Spinal cord (tissue), 9 donors: ENCODE measurements at regions not wholly inside any gene's neighbourhood (a gene's known extent, or its start where the extent isn't known, plus 50 kb on each side); places are given as distances from the start of the nearest gene placed in this dataset.
A peak's percentile ranks its signal among the peaks of the same experiment; 100 is the strongest.

Experiments
- DNase-seq, 6 donors: peaks; one replicate each; pipeline versions ENCODE4 v3.0.0 to v3.0.0-alpha.2; 2013 to 2015; ENCODE audit warnings: low spot score in 6 of 6, low read depth in 4 of 6
- H3K27ac ChIP-seq: one replicate; pipeline ENCODE4 v1.5.1; 2013; ENCODE audit warnings: low read depth, low read length, control low read depth
- H3K27me3 ChIP-seq: one replicate; pipeline ENCODE4 v1.6.1; 2013; ENCODE audit warnings: low read length; ENCODE audit not compliant: control insufficient read depth, insufficient read depth
- H3K36me3 ChIP-seq: one replicate; pipeline ENCODE4 v1.6.1; 2013; ENCODE audit warnings: low read length; ENCODE audit not compliant: control insufficient read depth, insufficient read depth
- H3K4me1 ChIP-seq: one replicate; pipeline ENCODE4 v1.6.1; 2013; ENCODE audit warnings: low read length; ENCODE audit not compliant: control insufficient read depth, insufficient read depth
- H3K4me3 ChIP-seq: one replicate; pipeline ENCODE4 v1.5.1; 2013; ENCODE audit warnings: low read depth, low read length, control low read depth
- H3K9me3 ChIP-seq: one replicate; pipeline ENCODE4 v1.6.1; 2013; ENCODE audit warnings: low read length; ENCODE audit not compliant: control insufficient read depth, insufficient read depth
- WGBS: methylation state at CpG from one replicate; pipeline ENCODE4 v1.1.5; 2013; ENCODE audit warnings: missing lambda C conversion rate; ENCODE audit not compliant: insufficient coverage; 5-methylcytosine and 5-hydroxymethylcytosine counted together
- donor health status: healthy.

DNA sequence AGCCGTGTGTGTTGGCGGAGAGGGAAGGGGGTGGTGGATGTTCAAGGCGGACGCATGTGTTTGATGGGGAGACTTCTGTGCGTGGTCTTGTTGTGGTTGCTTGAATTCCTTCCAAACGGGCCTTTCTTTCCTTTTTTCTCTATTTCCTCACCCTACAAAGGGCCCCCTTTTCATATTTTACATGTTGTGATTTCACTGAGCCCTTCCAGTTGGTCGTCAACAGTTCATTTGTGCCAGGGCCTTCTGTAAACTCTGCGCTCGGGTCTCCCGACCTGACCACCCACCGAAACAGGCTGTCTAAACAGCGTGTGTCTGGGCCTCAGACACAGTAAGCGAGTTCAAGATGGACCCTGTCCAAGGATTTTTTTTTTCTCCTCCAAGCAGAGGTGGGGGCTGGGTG lies 228.4 kb downstream of the IRF8 start:
- Histone ChIP-seq H3K9me3 (no peaks in the 10 kb centered on the region), H3K36me3 (no peaks in the 10 kb centered on the region), H3K27ac (no peak overlapping the region), H3K4me3 (no peak overlapping the region), H3K4me1 (peaks cover 4% of the 10 kb centered on the region), H3K27me3 (peaks cover 2% of the 10 kb centered on the region)
- DNase-seq: peak in 1 of 6 donors; percentile 21
- WGBS: 37% methylated on average over 7 of the region's 13 CpGs

DNA sequence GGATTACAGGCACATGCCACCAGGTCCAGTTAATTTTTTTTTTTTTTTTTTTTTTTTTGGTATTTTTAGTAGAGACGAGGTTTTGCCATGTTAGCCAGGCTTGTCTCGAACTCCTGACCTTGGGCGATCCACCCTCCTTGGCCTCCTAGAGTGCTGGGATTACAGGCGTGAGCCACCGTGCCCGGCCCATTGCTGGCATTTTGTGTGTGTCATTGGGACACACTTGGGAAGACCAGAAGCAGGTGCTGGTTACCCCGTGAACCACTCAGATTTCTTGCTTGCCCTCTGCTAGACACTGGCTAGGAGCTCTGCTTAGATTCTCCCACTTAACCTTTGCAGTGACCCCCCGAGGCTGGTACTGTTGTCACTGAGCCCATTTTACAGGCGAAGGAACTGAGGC lies 229.3 kb downstream of the IRF8 start:
- H3K4me3 ChIP-seq: no peak overlapping the region
- H3K27me3 ChIP-seq: peaks cover 2% of the 10 kb centered on the region
- 95% methylated on average over 9 of the region's 9 CpGs for WGBS
- peaks cover 4% of the 10 kb centered on the region for H3K4me1 ChIP-seq
- DNase-seq: no peak
- no peaks in the 10 kb centered on the region for H3K9me3 ChIP-seq
- no peaks in the 10 kb centered on the region for H3K36me3 ChIP-seq
- H3K27ac ChIP-seq: no peak overlapping the region

DNA sequence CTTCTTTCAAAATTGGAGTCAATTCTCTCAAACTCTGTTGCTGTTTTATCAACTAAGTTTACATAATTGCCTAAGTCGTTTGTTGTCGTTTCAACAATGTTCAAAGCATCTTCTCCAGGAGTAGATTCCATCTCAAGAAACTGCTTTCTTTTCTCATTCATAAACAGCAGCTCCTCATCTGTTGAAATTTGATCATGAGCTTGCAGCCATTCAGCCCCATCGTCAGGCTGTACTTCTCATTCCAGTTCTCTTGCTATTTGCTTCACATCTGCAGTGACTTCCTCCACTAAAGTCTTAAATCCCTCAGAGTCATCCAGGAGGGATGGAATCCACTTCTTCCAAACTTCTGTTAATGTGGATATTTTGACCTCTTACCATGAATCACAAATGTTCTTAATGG lies 230.6 kb downstream of the IRF8 start:
- Histone ChIP-seq H3K27me3 (peaks cover 2% of the 10 kb centered on the region), H3K4me1 (peaks cover 4% of the 10 kb centered on the region), H3K36me3 (no peaks in the 10 kb centered on the region), H3K9me3 (no peaks in the 10 kb centered on the region), H3K4me3 (no peak overlapping the region), H3K27ac (no peak overlapping the region)
- 21% methylated on average over 2 of the region's 3 CpGs for WGBS
- DNase-seq: no peak

DNA sequence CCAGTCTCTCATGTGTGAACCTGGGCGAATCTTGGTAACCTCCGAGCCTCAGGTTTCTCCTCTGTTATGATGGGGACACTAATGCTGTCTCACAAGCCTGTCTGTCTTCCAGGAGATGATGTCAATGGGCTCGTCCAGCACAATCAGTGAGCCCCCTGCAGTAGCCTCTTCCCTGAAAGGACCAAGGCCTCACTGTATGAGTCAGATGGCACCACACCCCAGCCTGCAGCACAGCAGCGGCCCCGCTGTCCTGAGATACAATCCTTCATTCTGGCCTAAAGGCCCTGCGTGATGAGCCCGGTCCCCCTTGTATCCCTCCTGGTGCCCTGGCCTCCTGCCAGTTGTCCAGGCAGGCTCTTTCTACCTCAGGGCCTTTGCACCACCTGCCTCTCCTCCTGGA lies 234.4 kb downstream of the IRF8 start:
- DNase-seq: no peak

DNA sequence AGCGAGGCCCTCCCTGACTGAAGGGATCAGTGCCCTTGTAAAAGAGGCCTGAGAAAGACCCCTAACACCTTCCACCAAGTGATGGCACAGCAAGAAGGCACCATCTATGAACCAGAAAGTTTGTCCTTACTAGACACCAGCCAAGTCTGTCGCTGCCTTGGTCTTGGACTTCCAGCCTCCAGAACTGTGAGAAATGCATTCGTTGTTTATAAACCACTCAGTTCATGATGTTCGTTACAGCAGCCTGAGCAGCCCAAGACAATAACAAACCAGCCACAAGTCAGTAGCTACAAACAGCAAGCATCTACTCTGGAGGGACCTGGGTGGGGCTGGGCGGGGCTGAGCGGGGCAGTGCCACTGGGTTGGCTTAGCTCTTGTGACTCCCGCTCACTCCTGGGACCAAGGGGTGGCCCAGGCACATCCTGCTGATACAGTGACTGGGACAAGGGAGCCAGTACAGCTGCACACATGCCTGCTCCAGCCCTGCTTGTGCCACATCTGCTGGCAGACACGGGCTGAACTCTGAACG lies 234.9 kb downstream of the IRF8 start:
- H3K9me3 ChIP-seq: no peaks in the 10 kb centered on the region
- WGBS: 91% methylated on average over 9 of the region's 9 CpGs

More for the DNA sequence above, 234.4 kb downstream of the IRF8 start:
- Histone ChIP-seq H3K9me3 (no peaks in the 10 kb centered on the region), H3K27me3 (peaks cover 1% of the 10 kb centered on the region), H3K36me3 (no peaks in the 10 kb centered on the region), H3K27ac (no peak overlapping the region), H3K4me3 (no peak overlapping the region), H3K4me1 (no peaks in the 10 kb centered on the region)
- WGBS: 94% methylated on average over 7 of the region's 7 CpGs

DNA sequence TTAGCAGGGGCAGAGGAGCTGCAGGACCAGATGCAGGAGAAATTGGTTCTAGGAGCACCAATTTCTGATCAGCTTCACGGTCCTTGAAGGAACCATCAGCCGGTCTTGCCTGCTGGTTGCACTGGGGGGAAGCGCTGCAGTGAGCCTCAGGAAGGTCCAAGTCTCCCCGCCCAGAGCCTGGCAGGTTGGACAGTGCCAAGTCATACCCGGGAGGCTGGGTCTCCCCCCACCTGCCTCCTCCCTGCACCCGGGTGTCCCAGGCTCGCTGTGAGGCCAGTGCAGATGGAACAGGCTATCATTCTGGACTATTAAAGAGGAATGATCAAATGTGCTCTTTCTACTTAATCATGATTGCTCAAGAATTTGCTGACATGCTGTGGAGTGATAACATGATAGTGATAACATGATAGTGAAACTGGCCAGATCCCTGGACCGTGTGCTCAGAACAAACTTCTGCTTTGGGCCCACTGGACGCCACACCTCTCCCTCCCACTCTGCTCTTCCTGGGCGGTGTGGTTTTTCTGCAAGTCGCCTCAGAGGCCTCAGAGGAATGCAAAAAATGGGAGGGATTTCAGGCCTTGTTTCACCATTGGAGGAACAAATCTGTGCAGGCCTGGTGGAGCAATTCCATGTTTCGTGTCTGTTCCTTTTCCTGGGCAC lies 236.0 kb downstream of the IRF8 start:
- Histone ChIP-seq H3K27ac (no peak overlapping the region), H3K4me1 (no peaks in the 10 kb centered on the region), H3K36me3 (no peaks in the 10 kb centered on the region), H3K9me3 (no peaks in the 10 kb centered on the region), H3K27me3 (no peaks in the 10 kb centered on the region), H3K4me3 (no peak overlapping the region)
- 93% methylated on average over 9 of the region's 12 CpGs for WGBS
- DNase-seq: no peak

More for the DNA sequence above, 234.9 kb downstream of the IRF8 start:
- DNase-seq: no peak
- Histone ChIP-seq H3K27ac (no peak overlapping the region), H3K4me3 (no peak overlapping the region), H3K36me3 (no peaks in the 10 kb centered on the region), H3K27me3 (no peaks in the 10 kb centered on the region), H3K4me1 (no peaks in the 10 kb centered on the region)

DNA sequence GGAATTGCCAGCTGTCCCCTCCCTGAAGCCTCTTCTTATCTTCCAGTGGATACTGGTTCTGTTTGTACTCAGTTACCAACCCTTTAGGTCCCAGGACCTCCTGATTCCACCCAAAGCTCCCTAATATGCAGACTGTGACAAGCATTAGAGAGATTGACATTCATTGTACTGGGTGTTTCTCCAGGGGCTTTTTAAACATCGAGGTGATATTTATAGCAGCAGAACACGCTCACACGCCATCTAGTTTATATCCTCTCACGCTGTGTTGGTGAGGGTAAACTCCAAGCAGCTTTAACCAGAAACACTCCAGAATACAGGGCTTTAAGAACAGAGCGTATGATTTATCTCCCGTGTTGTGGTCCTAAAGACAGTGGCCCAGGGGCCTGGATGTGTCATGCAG lies 238.4 kb downstream of the IRF8 start:
- 74% methylated on average over 5 of the region's 6 CpGs for WGBS
- Histone ChIP-seq H3K4me3 (no peak overlapping the region), H3K36me3 (no peaks in the 10 kb centered on the region), H3K9me3 (no peaks in the 10 kb centered on the region), H3K27ac (no peak overlapping the region), H3K27me3 (no peaks in the 10 kb centered on the region), H3K4me1 (no peaks in the 10 kb centered on the region)
- peak in 1 of 6 donors; percentile 58 for DNase-seq

DNA sequence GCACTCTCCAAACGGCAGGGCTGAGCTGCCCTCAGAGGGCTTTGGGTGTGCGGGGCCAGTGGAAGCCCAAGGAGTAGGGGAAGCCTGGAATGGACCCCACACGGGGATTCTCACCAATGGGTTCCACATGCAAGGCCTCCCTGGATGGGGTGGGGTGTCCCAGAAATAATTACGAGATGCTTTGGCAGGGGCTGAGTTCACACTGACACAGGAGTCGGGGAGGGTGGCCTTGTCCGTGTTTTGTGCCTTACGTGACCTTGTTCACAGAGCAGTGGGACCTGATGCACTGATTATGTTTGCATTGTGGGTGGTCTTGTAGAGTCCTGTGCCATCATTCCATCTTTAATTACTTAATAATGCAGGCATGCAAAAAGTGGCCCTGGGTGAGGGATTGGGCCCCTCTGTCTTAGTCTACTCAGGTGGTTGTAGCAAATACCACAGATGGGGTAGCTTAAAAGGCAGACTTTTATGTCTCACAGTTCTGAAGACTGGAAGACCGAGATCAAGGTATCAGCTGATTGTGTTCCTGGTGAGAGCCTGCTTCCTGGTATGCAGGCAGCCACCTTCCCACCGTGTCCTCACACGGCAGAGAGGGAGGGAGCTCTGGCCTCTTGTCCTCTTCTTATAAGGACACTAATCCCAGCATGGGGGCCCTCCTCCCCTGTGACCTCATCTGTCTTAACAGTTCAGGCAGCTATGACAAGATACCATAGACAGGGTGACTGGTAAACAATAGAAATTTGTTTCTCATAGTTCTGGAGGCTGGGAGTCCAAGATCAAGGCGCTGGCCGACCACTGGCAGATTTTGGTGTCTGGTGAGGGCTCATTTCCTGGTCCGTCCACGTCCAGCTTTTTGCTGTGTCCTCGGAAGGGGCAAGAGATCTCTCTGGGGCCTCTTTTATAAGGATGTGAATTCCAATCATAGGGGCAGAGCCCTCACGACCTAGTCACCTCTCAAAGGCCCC lies 239.4 kb downstream of the IRF8 start:
- no peak for DNase-seq
- Histone ChIP-seq H3K27me3 (no peaks in the 10 kb centered on the region), H3K4me3 (no peak overlapping the region), H3K9me3 (no peaks in the 10 kb centered on the region), H3K4me1 (no peaks in the 10 kb centered on the region), H3K36me3 (no peaks in the 10 kb centered on the region), H3K27ac (no peak overlapping the region)
- 81% methylated on average over 7 of the region's 16 CpGs for WGBS

DNA sequence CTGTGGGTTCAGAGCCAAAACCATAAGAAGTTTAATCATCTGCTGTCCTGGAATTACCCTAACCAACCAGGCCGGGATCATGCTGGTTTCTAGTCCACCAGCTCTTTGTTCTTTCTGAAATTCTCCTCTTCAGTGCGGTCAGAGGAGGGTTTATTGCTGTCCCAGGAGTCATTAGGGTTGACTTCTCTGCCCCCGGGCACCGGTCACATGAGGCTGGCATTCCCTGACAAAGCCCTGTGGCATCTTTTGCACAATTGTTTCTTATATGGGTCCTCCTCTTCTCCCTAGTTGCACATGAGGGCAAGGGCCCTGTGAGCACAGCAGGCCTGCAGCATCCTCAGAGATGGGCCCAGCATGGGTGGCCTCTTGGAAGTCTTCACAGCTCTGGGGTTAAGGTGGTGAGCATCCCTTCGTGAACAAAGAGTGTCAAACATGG lies 243.9 kb downstream of the IRF8 start:
- no peak overlapping the region for H3K27ac ChIP-seq
- DNase-seq: no peak
- no peaks in the 10 kb centered on the region for H3K36me3 ChIP-seq
- WGBS: 71% methylated on average over 5 of the region's 5 CpGs
- no peaks in the 10 kb centered on the region for H3K27me3 ChIP-seq
- no peaks in the 10 kb centered on the region for H3K4me1 ChIP-seq
- no peaks in the 10 kb centered on the region for H3K9me3 ChIP-seq
- no peak overlapping the region for H3K4me3 ChIP-seq
